B cell (primary cell): ENCODE measurements at regions not wholly inside any gene's neighbourhood (a gene's known extent, or its start where the extent isn't known, plus 50 kb on each side); places are given as distances from the start of the nearest gene placed in this dataset.

ENCODE experiments used
- EZH2 ChIP-seq: IDR thresholded peaks from 2 replicates; pipeline ENCODE4 v1.6.1; 2012; ENCODE audit warnings: borderline replicate concordance, low read depth, mild to moderate bottlenecking, moderate library complexity, low read length; ENCODE audit not compliant: insufficient read depth, poor library complexity, severe bottlenecking
- TF ChIP-seq, protein P1 (sequence below): fragments of 200-600 bp; IDR thresholded peaks from one replicate; pipeline ENCODE4 v1.8.0; 2022; ENCODE audit warnings: antibody characterized with exemption, mild to moderate bottlenecking

DNA sequence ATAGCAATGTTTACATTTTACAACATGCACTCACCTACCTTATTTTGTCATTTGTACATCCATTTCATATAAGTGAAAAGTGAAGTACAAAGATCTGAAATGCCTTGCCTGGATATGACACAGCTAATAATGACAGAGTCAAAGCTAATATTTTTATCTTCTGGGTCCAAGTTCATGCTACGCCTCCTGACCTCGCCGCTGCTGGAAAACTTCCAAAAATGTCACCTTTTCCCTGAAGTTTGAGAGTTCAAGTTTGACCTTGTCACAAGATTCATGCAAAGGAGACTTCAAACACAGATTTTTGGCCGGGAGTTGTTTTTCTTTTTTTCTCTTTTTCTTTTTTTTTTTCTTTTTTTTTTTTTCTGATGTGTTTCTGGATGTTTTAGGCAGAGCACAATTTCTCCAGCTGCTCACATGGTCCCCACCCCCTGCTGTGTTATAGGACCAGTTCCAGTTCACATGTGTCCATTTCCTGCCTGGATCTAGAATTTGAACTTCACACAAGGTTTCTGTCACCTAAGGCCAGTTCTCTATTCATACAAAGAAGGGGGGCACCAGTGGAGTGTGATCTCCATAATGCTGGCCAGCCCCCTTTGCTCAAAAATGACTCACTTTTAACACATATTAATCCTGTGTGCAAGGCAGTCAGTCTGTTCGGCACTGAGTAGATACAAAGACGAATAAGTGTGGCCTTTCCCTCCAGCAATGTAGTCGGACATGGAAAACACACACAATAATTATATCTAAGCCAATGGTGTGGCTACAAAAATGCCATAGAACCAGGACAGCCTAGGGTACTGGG lies 546.8 kb downstream of the BUD13 start:
- TF ChIP-seq, protein P1, sequence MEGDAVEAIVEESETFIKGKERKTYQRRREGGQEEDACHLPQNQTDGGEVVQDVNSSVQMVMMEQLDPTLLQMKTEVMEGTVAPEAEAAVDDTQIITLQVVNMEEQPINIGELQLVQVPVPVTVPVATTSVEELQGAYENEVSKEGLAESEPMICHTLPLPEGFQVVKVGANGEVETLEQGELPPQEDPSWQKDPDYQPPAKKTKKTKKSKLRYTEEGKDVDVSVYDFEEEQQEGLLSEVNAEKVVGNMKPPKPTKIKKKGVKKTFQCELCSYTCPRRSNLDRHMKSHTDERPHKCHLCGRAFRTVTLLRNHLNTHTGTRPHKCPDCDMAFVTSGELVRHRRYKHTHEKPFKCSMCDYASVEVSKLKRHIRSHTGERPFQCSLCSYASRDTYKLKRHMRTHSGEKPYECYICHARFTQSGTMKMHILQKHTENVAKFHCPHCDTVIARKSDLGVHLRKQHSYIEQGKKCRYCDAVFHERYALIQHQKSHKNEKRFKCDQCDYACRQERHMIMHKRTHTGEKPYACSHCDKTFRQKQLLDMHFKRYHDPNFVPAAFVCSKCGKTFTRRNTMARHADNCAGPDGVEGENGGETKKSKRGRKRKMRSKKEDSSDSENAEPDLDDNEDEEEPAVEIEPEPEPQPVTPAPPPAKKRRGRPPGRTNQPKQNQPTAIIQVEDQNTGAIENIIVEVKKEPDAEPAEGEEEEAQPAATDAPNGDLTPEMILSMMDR, result no peak
- no peak for TF ChIP-seq EZH2
